ENCODE measurements at regions not wholly inside any gene's neighbourhood (a gene's known extent, or its start where the extent isn't known, plus 50 kb on each side); places are given as distances from the start of the nearest gene placed in this dataset.

DNA sequence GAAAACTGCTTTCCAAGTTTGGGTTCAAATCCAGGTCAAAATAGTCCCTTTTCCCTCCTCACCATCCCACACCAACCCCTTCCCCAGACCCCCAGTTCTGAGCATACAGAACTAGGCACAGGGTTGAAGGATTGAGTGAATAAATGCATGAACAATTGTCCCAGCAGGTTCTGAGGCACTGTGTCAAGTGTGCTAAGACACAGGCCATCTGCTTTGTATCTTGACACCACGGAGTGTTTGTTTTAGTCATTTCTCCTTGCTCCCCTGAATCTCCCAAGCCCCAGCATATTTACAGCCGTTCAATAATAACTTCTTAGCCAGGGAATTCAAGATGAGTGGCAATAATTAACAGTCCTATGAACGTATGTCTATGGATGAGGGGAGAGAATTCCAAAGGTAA, 102.8 kb upstream of the JARID2 start:
- TF ChIP-seq, protein P1, sequence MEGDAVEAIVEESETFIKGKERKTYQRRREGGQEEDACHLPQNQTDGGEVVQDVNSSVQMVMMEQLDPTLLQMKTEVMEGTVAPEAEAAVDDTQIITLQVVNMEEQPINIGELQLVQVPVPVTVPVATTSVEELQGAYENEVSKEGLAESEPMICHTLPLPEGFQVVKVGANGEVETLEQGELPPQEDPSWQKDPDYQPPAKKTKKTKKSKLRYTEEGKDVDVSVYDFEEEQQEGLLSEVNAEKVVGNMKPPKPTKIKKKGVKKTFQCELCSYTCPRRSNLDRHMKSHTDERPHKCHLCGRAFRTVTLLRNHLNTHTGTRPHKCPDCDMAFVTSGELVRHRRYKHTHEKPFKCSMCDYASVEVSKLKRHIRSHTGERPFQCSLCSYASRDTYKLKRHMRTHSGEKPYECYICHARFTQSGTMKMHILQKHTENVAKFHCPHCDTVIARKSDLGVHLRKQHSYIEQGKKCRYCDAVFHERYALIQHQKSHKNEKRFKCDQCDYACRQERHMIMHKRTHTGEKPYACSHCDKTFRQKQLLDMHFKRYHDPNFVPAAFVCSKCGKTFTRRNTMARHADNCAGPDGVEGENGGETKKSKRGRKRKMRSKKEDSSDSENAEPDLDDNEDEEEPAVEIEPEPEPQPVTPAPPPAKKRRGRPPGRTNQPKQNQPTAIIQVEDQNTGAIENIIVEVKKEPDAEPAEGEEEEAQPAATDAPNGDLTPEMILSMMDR (IDR thresholded peaks at IDR 0.05) = no peak
- TF ChIP-seq POLR2A (IDR thresholded peaks at IDR 0.05) = no peak
- no peak for TF ChIP-seq EP300 (IDR thresholded peaks at IDR 0.05)
